ENCODE measurements at regions not wholly inside any gene's neighbourhood (a gene's known extent, or its start where the extent isn't known, plus 50 kb on each side); places are given as distances from the start of the nearest gene placed in this dataset.

GRCh38 chr9:81758123-81758797 is 68.9 kb upstream of the TLE1 start:
- no peak overlapping the region for H3K4me3 Mint-ChIP-seq
- no peaks in the 10 kb centered on the region for H3K36me3 Mint-ChIP-seq
- H3K27me3 Mint-ChIP-seq, result peaks cover 3% of the 10 kb centered on the region
- no peak overlapping the region for H3K27ac Mint-ChIP-seq
- peaks cover 18% of the 10 kb centered on the region for H3K4me1 Mint-ChIP-seq (ENCODE audit: unreplicated experiment)
- TF ChIP-seq CTCF (conservative IDR thresholded peaks at IDR 0.05), result no peak
- H3K9me3 Mint-ChIP-seq, result no peaks in the 10 kb centered on the region
- no peak for DNase-seq (ENCODE audit: extremely low spot score, unreplicated experiment)

- H3K36me3 Mint-ChIP-seq, result no peaks in the 10 kb centered on the region
- peaks cover 18% of the 10 kb centered on the region for H3K4me1 Mint-ChIP-seq (ENCODE audit: unreplicated experiment)
- no peak overlapping the region for H3K4me3 Mint-ChIP-seq
- H3K27me3 Mint-ChIP-seq, result no peaks in the 10 kb centered on the region
- no peaks in the 10 kb centered on the region for H3K9me3 Mint-ChIP-seq
- no peak overlapping the region for H3K27ac Mint-ChIP-seq
- no peak for TF ChIP-seq CTCF (conservative IDR thresholded peaks at IDR 0.05)
- DNase-seq (ENCODE audit: extremely low spot score, unreplicated experiment), result no peak
Measured at GRCh38 chr9:81759680-81760215, 70.4 kb upstream of the TLE1 start.

- Mint-ChIP-seq H3K4me3 (no peak overlapping the region), H3K27ac (no peak overlapping the region), H3K4me1 (ENCODE audit: unreplicated experiment) (peaks cover 5% of the 10 kb centered on the region), H3K27me3 (no peaks in the 10 kb centered on the region), H3K9me3 (no peaks in the 10 kb centered on the region), H3K36me3 (peaks cover 6% of the 10 kb centered on the region)
- no peak for TF ChIP-seq CTCF (conservative IDR thresholded peaks at IDR 0.05)
- DNase-seq (ENCODE audit: extremely low spot score, unreplicated experiment), result no peak
Measured at GRCh38 chr9:81767921-81768320, 78.6 kb upstream of the TLE1 start.

- no peak overlapping the region for H3K4me3 Mint-ChIP-seq
- H3K9me3 Mint-ChIP-seq, result peaks cover 10% of the 10 kb centered on the region
- no peaks in the 10 kb centered on the region for H3K27me3 Mint-ChIP-seq
- H3K27ac Mint-ChIP-seq, result no peak overlapping the region
- TF ChIP-seq CTCF (conservative IDR thresholded peaks at IDR 0.05), result no peak
- H3K36me3 Mint-ChIP-seq, result no peaks in the 10 kb centered on the region
- DNase-seq (ENCODE audit: extremely low spot score, unreplicated experiment), result no peak
- no peaks in the 10 kb centered on the region for H3K4me1 Mint-ChIP-seq (ENCODE audit: unreplicated experiment)
Measured at GRCh38 chr9:81771571-81771970, 82.2 kb upstream of the TLE1 start.

GRCh38 chr9:81772144-81772543 is 82.8 kb upstream of the TLE1 start:
- no peak for DNase-seq (ENCODE audit: extremely low spot score, unreplicated experiment)
- peaks cover 10% of the 10 kb centered on the region for H3K9me3 Mint-ChIP-seq
- no peak overlapping the region for H3K4me3 Mint-ChIP-seq
- H3K27ac Mint-ChIP-seq, result no peak overlapping the region
- TF ChIP-seq CTCF (conservative IDR thresholded peaks at IDR 0.05), result no peak
- H3K36me3 Mint-ChIP-seq, result no peaks in the 10 kb centered on the region
- no peaks in the 10 kb centered on the region for H3K4me1 Mint-ChIP-seq (ENCODE audit: unreplicated experiment)
- H3K27me3 Mint-ChIP-seq, result no peaks in the 10 kb centered on the region
